Mesothelial cell of epicardium (in vitro differentiated cells): ENCODE measurements at regions not wholly inside any gene's neighbourhood (a gene's known extent, or its start where the extent isn't known, plus 50 kb on each side); places are given as distances from the start of the nearest gene placed in this dataset.
A peak's percentile ranks its signal among the peaks of the same experiment; 100 is the strongest.
"Not testable (repeated sequence)": the region's sequence is repeated elsewhere in the genome, so short reads cannot be mapped to it uniquely, and the experiment has no call there.

Experiments
- DNase-seq, 2 experiments: peaks; one replicate each; pipeline ENCODE4 v3.0.0; 2021; ENCODE audit warnings: low spot score in 2 of 2; ENCODE audit not compliant: unreplicated experiment in 2 of 2
- H3K27ac Mint-ChIP-seq: 2 replicates; pipeline ENCODE4 v1.8.0; 2021; ENCODE audit warnings: mixed read lengths
- H3K27me3 Mint-ChIP-seq: 2 replicates; pipeline ENCODE4 v1.8.0; 2021; ENCODE audit warnings: low read depth, mixed read lengths
- H3K36me3 Mint-ChIP-seq: 2 replicates; pipeline ENCODE4 v1.8.0; 2021; ENCODE audit warnings: mixed read lengths
- H3K4me1 Mint-ChIP-seq: 2 replicates; pipeline ENCODE4 v1.8.0; 2021; ENCODE audit warnings: mixed read lengths
- H3K4me3 Mint-ChIP-seq: 2 replicates; pipeline ENCODE4 v1.8.0; 2021; ENCODE audit warnings: mild to moderate bottlenecking, moderate library complexity, mixed read lengths
- H3K9me3 Mint-ChIP-seq: 2 replicates; pipeline ENCODE4 v1.8.0; 2021; ENCODE audit warnings: mixed read lengths
- CTCF ChIP-seq: fragments of 200-600 bp; sonication (generic); IDR thresholded peaks from one replicate; pipeline ENCODE4 v1.5.0; 2021; ENCODE audit warnings: antibody characterized with exemption; ENCODE audit not compliant: unreplicated experiment

- H3K9me3 Mint-ChIP-seq, result peaks cover 21% of the 10 kb centered on the region
- H3K36me3 Mint-ChIP-seq, result no peaks in the 10 kb centered on the region
- DNase-seq, result no peak
- no peak overlapping the region for H3K27ac Mint-ChIP-seq
- no peaks in the 10 kb centered on the region for H3K4me1 Mint-ChIP-seq
- no peak overlapping the region for H3K4me3 Mint-ChIP-seq
- no peak for TF ChIP-seq CTCF
- no peaks in the 10 kb centered on the region for H3K27me3 Mint-ChIP-seq
These were observed 855.5 kb upstream of the POM121L12 start for GRCh38 chr7:52179934-52180333.

GRCh38 chr7:52168085-52168484 is 851.5 kb upstream of the COBL start:
- Mint-ChIP-seq H3K4me1 (no peaks in the 10 kb centered on the region), H3K36me3 (no peaks in the 10 kb centered on the region), H3K27me3 (no peaks in the 10 kb centered on the region), H3K27ac (no peak overlapping the region), H3K9me3 (no peaks in the 10 kb centered on the region), H3K4me3 (no peak overlapping the region)
- peak; percentile 22 for TF ChIP-seq CTCF
- DNase-seq, result no peak

- no peak overlapping the region for H3K27ac Mint-ChIP-seq
- no peaks in the 10 kb centered on the region for H3K27me3 Mint-ChIP-seq
- no peaks in the 10 kb centered on the region for H3K9me3 Mint-ChIP-seq
- no peak overlapping the region for H3K4me3 Mint-ChIP-seq
- no peak for TF ChIP-seq CTCF
- DNase-seq, result no peak
- H3K36me3 Mint-ChIP-seq, result no peaks in the 10 kb centered on the region
- H3K4me1 Mint-ChIP-seq, result no peaks in the 10 kb centered on the region
These were observed 846.7 kb upstream of the COBL start for GRCh38 chr7:52163311-52163710.

GRCh38 chr7:52161483-52161882 is 844.9 kb upstream of the COBL start:
- no peak for DNase-seq
- Mint-ChIP-seq H3K36me3 (no peaks in the 10 kb centered on the region), H3K27ac (no peak overlapping the region), H3K27me3 (no peaks in the 10 kb centered on the region), H3K4me1 (no peaks in the 10 kb centered on the region), H3K4me3 (no peak overlapping the region), H3K9me3 (no peaks in the 10 kb centered on the region)
- no peak for TF ChIP-seq CTCF

- H3K36me3 Mint-ChIP-seq, H3K4me1 Mint-ChIP-seq, H3K27me3 Mint-ChIP-seq, H3K27ac Mint-ChIP-seq, DNase-seq, H3K4me3 Mint-ChIP-seq, H3K9me3 Mint-ChIP-seq: not testable (repeated sequence)
These were observed 842.8 kb upstream of the COBL start for GRCh38 chr7:52159421-52159820.

GRCh38 chr7:52154382-52154781 is 837.8 kb upstream of the COBL start:
- H3K4me1 Mint-ChIP-seq, result no peaks in the 10 kb centered on the region
- no peak for TF ChIP-seq CTCF
- H3K27me3 Mint-ChIP-seq, result no peaks in the 10 kb centered on the region
- no peak for DNase-seq
- no peaks in the 10 kb centered on the region for H3K9me3 Mint-ChIP-seq
- H3K36me3 Mint-ChIP-seq, result no peaks in the 10 kb centered on the region
- H3K4me3 Mint-ChIP-seq, result no peak overlapping the region
- H3K27ac Mint-ChIP-seq, result no peak overlapping the region
